Upper lobe of left lung (tissue), 4 donors: ENCODE measurements at regions not wholly inside any gene's neighbourhood (a gene's known extent, or its start where the extent isn't known, plus 50 kb on each side); places are given as distances from the start of the nearest gene placed in this dataset.

ENCODE experiments used
- CTCF ChIP-seq, 6 experiments: fragments of 450-650 bp in 4 of 6; fragments of 200-600 bp in 2 of 6; sonication (generic) in 2 of 6; IDR thresholded peaks; one replicate each; pipeline ENCODE4 v1.5.1; 2016 to 2019; ENCODE audit warnings: antibody characterized with exemption in 6 of 6
- POLR2A ChIP-seq, 4 donors: fragments of 450-650 bp; IDR thresholded peaks; one replicate each; pipeline ENCODE4 v1.5.1; 2016 to 2017; ENCODE audit warnings: antibody characterized with exemption in 4 of 4, mild to moderate bottlenecking in 2 of 4
- POLR2AphosphoS5 ChIP-seq, 2 donors: sonication (generic); formaldehyde crosslinking; IDR thresholded peaks; one replicate each; pipeline ENCODE4 v1.5.1; 2017; ENCODE audit warnings: antibody characterized with exemption in 2 of 2

GRCh38 chr5:154647761-154648145, 107.4 kb upstream of the LARP1 start:
- no peak for TF ChIP-seq POLR2A (IDR thresholded peaks at IDR 0.05)
- TF ChIP-seq CTCF (IDR thresholded peaks at IDR 0.05), result no peak
- no peak for TF ChIP-seq POLR2AphosphoS5 (IDR thresholded peaks at IDR 0.05)
